HG03175 (cell line): ENCODE measurements at regions not wholly inside any gene's neighbourhood (a gene's known extent, or its start where the extent isn't known, plus 50 kb on each side); places are given as distances from the start of the nearest gene placed in this dataset.

Experiments
- ATAC-seq: cut with Tn5 transposase; IDR thresholded peaks from one replicate; pipeline ENCODE4 v1.9.1; 2021; ENCODE audit warnings: mild to moderate bottlenecking, moderate library complexity; ENCODE audit not compliant: unreplicated experiment

- no peak for ATAC-seq
Measured at GRCh38 chr2:151037434-151037833, 224.2 kb downstream of the RBM43 start.

GRCh38 chr2:151033271-151034248 is 228.1 kb downstream of the RBM43 start:
- no peak for ATAC-seq

GRCh38 chr2:151032741-151033191 is 228.9 kb downstream of the RBM43 start:
- ATAC-seq: no peak

DNA sequence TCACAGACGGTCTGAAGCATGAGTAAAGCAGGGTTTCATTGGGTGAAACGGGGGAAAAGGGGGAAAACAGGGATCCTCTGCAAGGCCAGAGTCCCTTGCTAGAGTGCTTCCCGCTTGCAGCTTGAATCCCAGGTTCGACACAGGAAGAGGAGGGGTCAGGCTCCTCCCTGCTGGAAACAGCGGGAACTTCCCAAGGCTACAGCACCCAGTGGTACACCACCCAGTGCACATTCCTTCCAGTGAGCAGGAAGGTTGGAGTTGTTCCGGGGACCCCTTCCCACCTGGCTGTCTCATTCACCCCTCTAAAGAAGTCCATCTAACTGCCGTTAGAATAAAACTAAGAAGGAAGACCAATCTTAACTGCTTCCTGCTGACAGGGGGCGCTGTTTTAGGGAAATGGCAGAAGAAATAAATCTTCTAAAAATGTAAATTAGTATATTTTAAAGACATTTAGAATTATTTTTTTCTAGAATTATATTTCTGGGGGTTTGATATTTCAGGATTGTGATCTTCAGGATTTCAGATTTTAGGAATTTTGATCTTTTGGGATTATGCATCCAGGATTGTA is 230.9 kb downstream of the RBM43 start:
- ATAC-seq: no peak

DNA sequence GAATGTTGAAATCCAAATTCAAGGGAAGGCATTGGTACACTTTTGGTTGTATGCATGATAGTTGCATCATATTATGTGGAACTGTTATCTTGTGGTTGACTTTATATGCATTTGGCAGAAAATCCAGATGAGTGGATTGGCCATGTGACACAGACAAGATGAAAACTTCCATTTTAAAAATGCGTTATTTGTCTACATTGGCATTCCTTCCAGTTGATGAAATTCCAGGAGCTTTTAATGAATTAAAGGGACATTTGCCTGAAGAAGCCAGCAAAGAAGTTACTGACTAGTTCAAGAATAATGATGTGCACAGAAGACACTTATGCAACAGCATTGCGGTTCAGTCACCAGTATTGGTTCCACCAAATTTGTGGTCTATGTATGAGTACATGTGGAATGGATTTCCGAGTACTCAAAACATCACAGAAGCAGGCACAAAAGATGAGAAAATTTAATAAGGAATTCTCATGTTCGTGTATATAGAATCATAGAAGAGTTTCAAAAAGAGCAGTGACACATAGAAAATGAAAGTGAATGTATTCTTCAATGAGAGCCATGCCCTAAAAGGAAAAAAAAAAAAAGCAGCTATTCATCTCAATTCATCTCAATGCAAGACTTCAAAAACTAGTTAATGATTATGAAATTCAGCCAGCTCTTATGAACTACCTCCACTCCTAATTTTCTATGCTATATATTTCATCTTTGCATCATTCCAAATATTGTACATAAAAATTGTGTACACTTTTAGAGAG is 232.1 kb downstream of the RBM43 start:
- ATAC-seq: no peak

- ATAC-seq: no peak
Measured at GRCh38 chr2:151028691-151029176, 232.9 kb downstream of the RBM43 start.

DNA sequence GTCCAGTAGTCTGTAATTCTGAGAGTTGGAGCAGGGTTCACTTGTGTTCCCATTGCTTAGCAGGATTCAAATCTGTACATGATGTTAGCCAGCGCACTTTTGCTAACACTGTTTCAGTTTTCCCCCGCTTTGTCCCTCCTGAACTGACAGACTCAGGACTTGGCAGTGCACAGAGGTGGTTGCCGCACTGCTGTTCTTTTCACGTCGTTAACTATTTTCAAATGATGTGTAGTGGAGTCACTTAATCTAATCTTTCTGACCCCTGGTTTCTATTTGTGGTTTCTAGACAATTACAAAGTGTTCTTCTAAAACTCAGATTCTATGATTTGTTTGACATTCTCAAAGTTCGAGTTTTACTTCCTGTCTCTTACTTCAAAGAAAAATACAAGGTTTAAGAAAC is 234.5 kb downstream of the RBM43 start:
- ATAC-seq: no peak

DNA sequence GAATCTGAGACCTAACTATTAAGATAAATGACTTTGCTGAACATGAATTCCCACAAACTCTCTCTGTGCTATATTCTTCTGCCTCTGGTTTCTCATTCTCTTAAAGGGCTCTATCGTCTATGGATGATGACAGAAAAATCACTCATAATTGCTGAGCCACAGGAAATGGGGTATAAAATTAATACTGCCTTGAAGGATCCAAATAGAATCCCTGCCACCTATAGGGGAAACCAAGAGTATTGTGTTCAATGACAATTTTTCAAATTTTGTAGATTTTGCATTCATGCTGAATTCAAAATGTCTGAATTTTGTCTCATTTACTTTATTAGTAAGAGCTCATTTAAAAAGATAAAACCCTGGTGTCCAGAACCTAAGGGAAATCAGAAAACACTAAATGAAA is 235.8 kb downstream of the RBM43 start:
- ATAC-seq: no peak

DNA sequence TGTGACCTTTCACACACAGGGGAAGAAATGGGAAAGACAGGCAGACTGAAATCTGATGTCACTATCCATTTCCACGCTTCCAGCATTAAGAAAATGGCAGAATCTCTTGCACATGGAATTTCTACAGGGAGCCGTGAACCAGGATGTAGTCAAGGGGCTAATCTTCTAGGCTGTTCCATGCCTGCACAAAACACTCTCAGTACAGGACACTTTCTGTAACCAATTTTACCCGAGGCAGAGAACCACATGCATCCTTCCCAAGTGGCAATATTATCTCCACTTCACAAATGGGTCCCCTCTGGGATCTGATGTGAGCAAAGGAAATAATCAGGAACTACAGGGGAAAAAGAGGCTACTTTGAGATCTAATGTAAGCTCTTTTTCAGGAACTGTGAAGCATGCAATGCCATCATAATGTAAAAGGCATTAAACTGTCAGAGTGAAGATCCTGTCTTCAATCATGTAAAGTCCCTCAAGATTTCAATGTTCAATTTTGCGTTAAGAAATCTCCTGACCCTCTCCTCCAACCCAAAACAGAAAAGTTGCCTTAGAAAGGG is 236.9 kb downstream of the RBM43 start:
- ATAC-seq: no peak

DNA sequence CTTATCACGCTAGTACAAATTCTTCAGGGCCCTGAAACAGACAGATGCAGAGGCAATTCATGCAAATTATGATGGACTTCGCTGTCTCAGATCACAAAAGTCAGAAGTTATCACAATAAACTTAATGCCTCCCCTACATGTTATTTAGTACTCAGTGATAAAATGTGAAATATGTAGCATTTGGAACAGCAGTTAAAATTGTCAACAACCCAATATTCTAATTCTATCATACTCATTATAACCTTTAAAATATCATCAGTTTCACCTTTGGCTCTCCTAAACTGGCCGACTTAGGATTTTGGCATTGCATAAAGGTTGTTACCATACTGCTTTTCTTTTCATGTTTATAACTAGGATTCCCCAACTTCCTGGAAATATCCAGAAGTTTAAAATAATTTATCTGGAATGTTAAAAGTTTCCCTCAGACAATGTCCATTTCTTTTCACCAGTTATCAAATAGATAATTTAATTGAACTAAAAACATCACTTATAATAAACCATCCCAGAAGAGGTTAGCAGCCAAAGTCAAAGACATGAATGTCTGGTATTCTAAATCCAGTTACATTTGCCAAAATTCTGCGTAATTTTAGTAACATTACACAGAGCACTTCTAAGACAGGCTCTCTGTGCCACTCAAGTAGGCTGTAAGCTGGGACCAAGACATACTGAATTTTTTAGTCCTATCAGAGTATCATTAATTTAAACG is 239.8 kb downstream of the RBM43 start:
- ATAC-seq: no peak

- ATAC-seq: peak; percentile 83
Measured at GRCh38 chr2:151020411-151020810, 241.3 kb downstream of the RBM43 start.

DNA sequence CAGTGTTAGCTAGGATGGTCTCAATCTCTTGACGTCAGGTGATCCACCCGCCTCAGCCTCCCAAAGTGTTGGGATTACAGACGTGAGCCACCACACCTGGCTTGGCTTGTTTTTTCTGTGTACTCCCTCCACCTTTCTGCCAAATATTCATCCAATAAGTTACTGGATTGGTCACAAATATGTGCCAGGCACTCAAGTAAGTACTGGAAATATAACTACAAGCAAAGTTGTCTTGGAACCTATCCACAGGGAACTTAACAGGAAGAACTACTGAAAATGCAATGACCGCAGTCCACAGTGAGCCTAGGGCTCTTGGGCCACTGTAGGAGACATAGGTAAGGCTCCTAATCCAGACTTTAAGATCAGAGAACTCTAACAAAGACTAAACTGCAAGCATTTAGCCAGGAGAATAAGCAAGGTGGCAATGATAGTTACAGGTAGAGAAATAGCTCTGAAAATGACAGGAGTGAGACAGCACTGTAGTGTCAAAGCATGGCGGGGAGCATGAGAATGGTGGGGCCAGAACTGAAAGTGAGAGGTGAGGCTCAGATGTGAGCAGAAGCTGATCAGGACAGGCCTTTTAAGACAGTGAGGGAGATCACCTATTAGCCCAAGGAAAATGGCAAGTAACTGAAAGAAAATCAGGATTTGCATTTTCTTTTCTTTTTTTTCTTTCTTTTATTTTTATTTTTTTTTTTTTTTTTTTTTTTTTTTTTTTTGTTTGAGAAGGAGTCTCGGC is 252.1 kb downstream of the RBM43 start:
- no peak for ATAC-seq

- ATAC-seq: no peak
Measured at GRCh38 chr2:151007365-151007764, 254.3 kb downstream of the RBM43 start.

GRCh38 chr2:151002959-151003600 is 258.6 kb downstream of the RBM43 start:
- no peak for ATAC-seq

- no peak for ATAC-seq
Measured at GRCh38 chr2:150997702-150998440, 263.8 kb downstream of the RBM43 start.

GRCh38 chr2:150997066-150997465 is 264.6 kb downstream of the RBM43 start:
- no peak for ATAC-seq

DNA sequence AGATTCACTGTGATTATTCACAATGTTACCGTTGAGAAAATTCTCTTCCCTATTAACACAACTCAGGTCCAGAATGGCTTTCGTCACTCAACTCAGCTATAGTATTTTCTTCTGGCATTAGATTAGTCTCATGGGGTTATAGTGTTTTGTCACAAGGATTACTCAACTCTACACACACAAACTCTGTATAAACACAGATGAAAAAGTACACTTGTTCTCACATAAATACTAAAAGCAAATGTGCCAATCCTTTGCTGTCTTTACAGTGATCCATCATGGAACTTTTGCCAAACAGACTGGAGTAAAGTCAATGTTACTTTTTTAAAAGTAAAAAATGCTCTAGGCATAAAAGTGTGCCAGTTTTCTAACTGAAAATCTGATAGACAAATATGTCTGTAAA is 267.6 kb downstream of the RBM43 start:
- no peak for ATAC-seq

DNA sequence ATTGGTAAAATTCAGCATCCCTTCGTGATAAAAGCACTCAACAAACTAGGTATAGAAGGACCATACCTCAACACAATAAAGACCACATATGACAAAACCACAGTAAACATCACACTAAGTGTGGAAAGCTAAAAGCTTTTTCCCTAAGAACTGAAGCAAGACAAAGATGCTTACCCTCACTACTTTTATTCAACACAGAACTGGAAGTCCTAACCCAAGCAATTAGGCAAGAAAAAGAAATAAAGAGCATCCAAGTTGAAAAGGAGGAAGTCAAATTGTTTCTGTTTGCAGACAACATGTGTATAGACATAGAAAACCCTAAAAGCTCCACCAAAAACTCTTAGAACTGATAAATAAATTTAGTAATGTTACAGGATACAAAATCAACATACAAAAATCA is 271.7 kb downstream of the RBM43 start:
- no peak for ATAC-seq

- ATAC-seq: no peak
Measured at GRCh38 chr2:150985741-150986140, 275.9 kb downstream of the RBM43 start.
